ENCODE measurements at regions not wholly inside any gene's neighbourhood (a gene's known extent, or its start where the extent isn't known, plus 50 kb on each side); places are given as distances from the start of the nearest gene placed in this dataset.

GRCh38 chr3:83224101-83224868, 1462.8 kb upstream of the GBE1 start:
- TF ChIP-seq CTCF (IDR thresholded peaks at IDR 0.05 in 4 of 5, conservative IDR thresholded peaks at IDR 0.05 in 1 of 5) (no peak), POLR2A (IDR thresholded peaks at IDR 0.05) (no peak)
